ENCODE measurements at regions not wholly inside any gene's neighbourhood (a gene's known extent, or its start where the extent isn't known, plus 50 kb on each side); places are given as distances from the start of the nearest gene placed in this dataset.

GRCh38 chr1:30635391-30635975 is 87.9 kb downstream of the MATN1 start:
- TF ChIP-seq CTCF (IDR thresholded peaks at IDR 0.05 in 2 of 3, conservative IDR thresholded peaks at IDR 0.05 in 1 of 3; ENCODE audit: borderline replicate concordance in 1 of 3, insufficient read depth in 1 of 3, low read depth in 2 of 3, low read length in 2 of 3) (no peak), ZFX (IDR thresholded peaks at IDR 0.05) (no peak), SIN3A (IDR thresholded peaks at IDR 0.05; ENCODE audit: low read depth) (no peak), POLR2A (IDR thresholded peaks at IDR 0.05; ENCODE audit: borderline replicate concordance, extremely low read depth, insufficient read depth, insufficient read length) (no peak), CEBPB (IDR thresholded peaks at IDR 0.05; ENCODE audit: low read depth) (no peak), EZH2 (IDR thresholded peaks at IDR 0.05) (no peak), REST (IDR thresholded peaks at IDR 0.05; ENCODE audit: low read depth) (no peak), FOSL1 (IDR thresholded peaks at IDR 0.05; ENCODE audit: low read depth) (no peak), SRF (IDR thresholded peaks at IDR 0.05; ENCODE audit: low read depth) (no peak), MAX (IDR thresholded peaks at IDR 0.05) (no peak), POLR2AphosphoS5 (IDR thresholded peaks at IDR 0.05; ENCODE audit: low read depth, low read length) (no peak), YY1 (IDR thresholded peaks at IDR 0.05; ENCODE audit: extremely low read depth, insufficient replicate concordance, low read depth, low read length) (no peak)

All from HCT116 (cell line).